Endothelial cell (in vitro differentiated cells): ENCODE measurements at regions not wholly inside any gene's neighbourhood (a gene's known extent, or its start where the extent isn't known, plus 50 kb on each side); places are given as distances from the start of the nearest gene placed in this dataset.
A peak's percentile ranks its signal among the peaks of the same experiment; 100 is the strongest.

ENCODE experiments used
- DNase-seq: peaks from one replicate; pipeline ENCODE4 v3.0.0; 2021; ENCODE audit warnings: low spot score
- H3K27ac Mint-ChIP-seq: one replicate; pipeline ENCODE4 v1.8.0; 2021; ENCODE audit warnings: mixed read lengths, inconsistent platforms; ENCODE audit not compliant: unreplicated experiment
- H3K27me3 Mint-ChIP-seq: one replicate; pipeline ENCODE4 v1.8.0; 2021; ENCODE audit warnings: mild to moderate bottlenecking, moderate library complexity, mixed read lengths, inconsistent platforms; ENCODE audit not compliant: unreplicated experiment
- H3K36me3 Mint-ChIP-seq: one replicate; pipeline ENCODE4 v1.8.0; 2021; ENCODE audit warnings: mild to moderate bottlenecking, low read depth, mixed read lengths, inconsistent platforms; ENCODE audit not compliant: unreplicated experiment
- H3K4me1 Mint-ChIP-seq: one replicate; pipeline ENCODE4 v1.8.0; 2021; ENCODE audit warnings: mild to moderate bottlenecking, mixed read lengths, inconsistent platforms; ENCODE audit not compliant: unreplicated experiment
- H3K4me3 Mint-ChIP-seq: one replicate; pipeline ENCODE4 v1.8.0; 2021; ENCODE audit warnings: mild to moderate bottlenecking, mixed read lengths, inconsistent platforms; ENCODE audit not compliant: unreplicated experiment
- H3K9me3 Mint-ChIP-seq: one replicate; pipeline ENCODE4 v1.8.0; 2021; ENCODE audit warnings: mixed read lengths, inconsistent platforms; ENCODE audit not compliant: unreplicated experiment
- TF ChIP-seq, protein P1 (sequence below): fragments of 200-600 bp; sonication (generic); IDR thresholded peaks from one replicate; pipeline ENCODE4 v1.5.0; 2021; ENCODE audit warnings: antibody characterized with exemption; ENCODE audit not compliant: unreplicated experiment

DNA sequence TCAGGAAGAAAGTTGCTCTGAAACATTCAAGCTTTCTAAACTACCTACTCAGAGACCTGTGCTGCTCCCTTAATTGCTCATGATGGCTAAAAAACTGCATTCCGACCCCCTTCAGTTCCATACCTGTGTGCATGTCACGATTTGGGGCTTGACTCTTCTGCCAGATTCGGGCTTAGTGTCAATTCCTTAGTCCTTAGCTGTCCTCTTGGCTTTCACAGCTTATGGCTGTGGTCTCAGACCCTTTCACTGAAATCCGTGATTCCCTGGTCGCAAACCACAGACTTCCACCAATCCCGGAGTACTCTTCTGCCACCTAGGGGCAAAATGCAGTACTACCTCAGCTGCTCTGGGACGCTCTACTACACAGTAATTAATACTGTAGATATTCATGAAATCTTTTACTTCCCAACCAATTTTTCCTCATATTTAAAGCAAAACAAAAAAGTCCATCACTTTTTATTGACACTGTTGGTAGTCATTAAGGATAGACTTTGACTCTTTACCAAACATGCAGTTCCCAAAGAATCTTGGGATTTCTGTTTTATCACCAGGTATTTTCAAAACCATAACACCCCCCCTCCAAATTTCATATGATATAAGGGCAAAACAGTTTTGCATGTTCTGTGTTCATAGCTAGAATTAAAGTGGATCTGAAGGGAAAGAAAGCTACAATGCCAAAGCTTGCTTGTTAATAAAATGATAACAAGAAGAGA, 617.4 kb downstream of the SLCO4C1 start:
- no peak overlapping the region for H3K27ac Mint-ChIP-seq
- TF ChIP-seq, protein P1, sequence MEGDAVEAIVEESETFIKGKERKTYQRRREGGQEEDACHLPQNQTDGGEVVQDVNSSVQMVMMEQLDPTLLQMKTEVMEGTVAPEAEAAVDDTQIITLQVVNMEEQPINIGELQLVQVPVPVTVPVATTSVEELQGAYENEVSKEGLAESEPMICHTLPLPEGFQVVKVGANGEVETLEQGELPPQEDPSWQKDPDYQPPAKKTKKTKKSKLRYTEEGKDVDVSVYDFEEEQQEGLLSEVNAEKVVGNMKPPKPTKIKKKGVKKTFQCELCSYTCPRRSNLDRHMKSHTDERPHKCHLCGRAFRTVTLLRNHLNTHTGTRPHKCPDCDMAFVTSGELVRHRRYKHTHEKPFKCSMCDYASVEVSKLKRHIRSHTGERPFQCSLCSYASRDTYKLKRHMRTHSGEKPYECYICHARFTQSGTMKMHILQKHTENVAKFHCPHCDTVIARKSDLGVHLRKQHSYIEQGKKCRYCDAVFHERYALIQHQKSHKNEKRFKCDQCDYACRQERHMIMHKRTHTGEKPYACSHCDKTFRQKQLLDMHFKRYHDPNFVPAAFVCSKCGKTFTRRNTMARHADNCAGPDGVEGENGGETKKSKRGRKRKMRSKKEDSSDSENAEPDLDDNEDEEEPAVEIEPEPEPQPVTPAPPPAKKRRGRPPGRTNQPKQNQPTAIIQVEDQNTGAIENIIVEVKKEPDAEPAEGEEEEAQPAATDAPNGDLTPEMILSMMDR, result peak; percentile 91
- H3K36me3 Mint-ChIP-seq, result no peaks in the 10 kb centered on the region
- DNase-seq, result peak; percentile 81
- H3K9me3 Mint-ChIP-seq, result no peaks in the 10 kb centered on the region
- H3K4me1 Mint-ChIP-seq, result peaks cover 4% of the 10 kb centered on the region
- H3K4me3 Mint-ChIP-seq, result no peak overlapping the region
- H3K27me3 Mint-ChIP-seq, result no peaks in the 10 kb centered on the region

DNA sequence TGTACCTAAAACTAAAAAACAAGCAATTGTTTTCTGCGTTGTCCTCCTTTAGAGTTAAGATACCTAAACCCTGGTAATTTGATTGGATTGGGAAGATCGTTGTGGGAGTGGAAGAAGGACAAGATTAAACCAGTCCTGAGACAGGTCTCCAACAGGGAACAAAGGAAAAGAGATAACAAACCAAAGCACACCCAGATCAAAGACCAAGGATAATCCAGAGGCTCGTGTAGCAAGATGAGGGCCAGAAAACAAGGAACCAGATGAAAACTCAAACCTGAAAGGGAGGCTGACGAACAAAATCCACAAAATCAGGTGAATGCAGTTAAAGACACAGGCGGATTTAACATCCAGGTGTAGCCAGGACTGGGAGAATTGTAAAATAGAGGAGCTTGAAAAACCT, 618.1 kb downstream of the SLCO4C1 start:
- no peak overlapping the region for H3K27ac Mint-ChIP-seq
- peaks cover under 1% of the 10 kb centered on the region for H3K4me1 Mint-ChIP-seq
- H3K4me3 Mint-ChIP-seq, result no peak overlapping the region
- no peaks in the 10 kb centered on the region for H3K36me3 Mint-ChIP-seq
- no peak for DNase-seq
- no peaks in the 10 kb centered on the region for H3K27me3 Mint-ChIP-seq
- no peaks in the 10 kb centered on the region for H3K9me3 Mint-ChIP-seq
- TF ChIP-seq, protein P1, result no peak

DNA sequence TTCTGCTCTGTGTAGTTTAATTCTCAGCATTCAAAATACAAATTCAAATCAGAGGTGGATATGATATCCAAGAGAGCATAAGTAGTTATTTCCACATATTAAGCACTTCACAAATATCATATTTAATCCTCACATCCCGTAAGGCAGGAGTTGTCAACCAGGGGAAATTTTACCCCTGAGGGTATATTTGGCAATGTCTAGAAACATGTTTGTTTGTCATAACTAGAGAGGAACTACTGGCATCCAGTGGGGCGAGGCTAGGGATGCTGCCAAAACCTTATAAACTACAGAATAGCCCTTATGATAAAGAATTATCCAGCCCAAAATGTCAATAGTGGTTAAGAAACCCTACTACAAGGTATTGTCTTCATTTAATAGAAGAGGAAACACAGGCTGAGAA, 619.4 kb downstream of the SLCO4C1 start:
- H3K27ac Mint-ChIP-seq, result no peak overlapping the region
- no peaks in the 10 kb centered on the region for H3K9me3 Mint-ChIP-seq
- H3K4me1 Mint-ChIP-seq, result no peaks in the 10 kb centered on the region
- no peak for DNase-seq
- TF ChIP-seq, protein P1, result no peak
- H3K27me3 Mint-ChIP-seq, result no peaks in the 10 kb centered on the region
- H3K36me3 Mint-ChIP-seq, result no peaks in the 10 kb centered on the region
- H3K4me3 Mint-ChIP-seq, result no peak overlapping the region

DNA sequence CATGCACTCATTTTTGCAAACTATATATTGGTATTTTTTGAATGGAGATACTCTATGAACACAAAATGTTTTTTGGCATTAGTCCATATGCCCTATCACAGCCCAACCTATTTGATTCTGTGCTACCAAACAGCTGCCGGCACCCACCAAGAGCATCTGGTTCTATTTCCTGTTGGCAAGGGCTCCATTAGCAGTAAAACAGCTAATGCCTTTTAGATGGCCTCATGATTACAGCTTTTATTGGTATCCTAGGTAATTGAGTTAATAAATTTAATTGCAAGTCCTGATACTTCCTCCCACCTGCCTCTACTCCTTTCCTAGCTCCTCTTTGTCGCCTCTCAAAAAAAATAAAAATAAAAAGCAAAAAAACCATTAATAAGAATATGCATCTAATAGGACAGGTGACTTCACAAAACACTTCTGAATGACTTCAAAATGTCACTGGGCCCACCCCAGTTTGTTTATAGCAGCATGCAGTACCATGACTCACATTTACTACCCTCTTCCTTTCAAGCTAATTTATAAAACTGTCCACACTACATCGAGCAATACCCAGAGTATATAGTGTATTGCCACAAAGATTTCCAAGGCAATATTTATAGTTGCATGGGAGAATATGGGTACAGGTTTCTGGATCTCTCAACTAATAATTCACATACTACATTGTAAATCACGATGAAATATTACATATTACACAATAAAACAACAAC, 620.4 kb downstream of the SLCO4C1 start:
- DNase-seq, result no peak
- no peaks in the 10 kb centered on the region for H3K27me3 Mint-ChIP-seq
- no peaks in the 10 kb centered on the region for H3K9me3 Mint-ChIP-seq
- H3K4me3 Mint-ChIP-seq, result no peak overlapping the region
- no peaks in the 10 kb centered on the region for H3K36me3 Mint-ChIP-seq
- TF ChIP-seq, protein P1, result no peak
- no peak overlapping the region for H3K27ac Mint-ChIP-seq
- no peaks in the 10 kb centered on the region for H3K4me1 Mint-ChIP-seq

DNA sequence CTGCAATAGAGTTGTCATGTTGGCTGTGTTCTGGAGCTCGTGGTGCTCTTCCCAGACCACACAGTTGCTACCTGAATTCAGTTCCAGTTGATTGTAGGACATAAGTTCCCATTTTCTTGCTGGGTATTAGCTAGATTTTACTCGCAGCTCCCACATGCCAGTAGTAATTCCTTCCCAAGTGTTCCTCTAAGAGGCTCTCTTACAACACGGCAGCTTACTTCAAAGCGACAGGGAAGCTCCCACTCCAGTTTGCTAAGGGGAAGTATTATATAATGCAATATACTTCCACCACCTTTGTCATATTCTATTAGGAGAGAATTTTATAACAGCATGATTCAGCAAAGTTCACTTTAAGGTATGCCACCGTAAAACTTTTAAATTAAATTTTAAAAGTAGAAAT, 623.0 kb downstream of the SLCO4C1 start:
- H3K27me3 Mint-ChIP-seq, result no peaks in the 10 kb centered on the region
- DNase-seq, result no peak
- H3K36me3 Mint-ChIP-seq, result no peaks in the 10 kb centered on the region
- no peaks in the 10 kb centered on the region for H3K9me3 Mint-ChIP-seq
- H3K27ac Mint-ChIP-seq, result no peak overlapping the region
- TF ChIP-seq, protein P1, result no peak
- H3K4me3 Mint-ChIP-seq, result no peak overlapping the region
- H3K4me1 Mint-ChIP-seq, result no peaks in the 10 kb centered on the region
